ENCODE measurements at regions not wholly inside any gene's neighbourhood (a gene's known extent, or its start where the extent isn't known, plus 50 kb on each side); places are given as distances from the start of the nearest gene placed in this dataset.

DNA sequence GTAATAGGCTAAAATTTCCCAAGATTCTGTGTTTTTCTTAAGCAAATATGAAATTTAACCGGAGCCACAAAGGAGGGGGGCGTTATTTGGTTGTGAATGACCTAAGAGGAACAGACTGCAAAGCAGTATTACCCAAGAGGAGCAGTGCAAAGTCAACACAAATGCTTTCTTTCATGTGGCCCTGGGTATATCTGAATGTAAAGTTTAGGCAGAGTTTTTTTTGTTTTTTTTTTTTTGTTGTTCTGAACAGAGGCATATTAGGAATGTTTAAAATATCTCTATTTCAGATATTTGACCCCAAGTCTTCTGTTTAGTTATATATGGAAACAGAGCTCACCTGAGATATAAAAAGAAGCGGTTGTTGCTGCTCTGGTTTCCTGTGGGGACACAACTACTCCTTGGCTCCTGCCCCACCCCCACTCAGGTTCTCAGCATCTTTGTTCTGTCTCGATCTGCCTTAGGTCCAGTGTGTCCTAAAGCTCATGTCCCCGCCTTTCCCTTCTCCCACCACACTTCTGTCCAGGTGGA lies 220.7 kb downstream of the RFC3 start:
- H3K18ac ChIP-seq (ENCODE audit: low read length), result no peak overlapping the region
- no peaks in the 10 kb centered on the region for H3K27me3 ChIP-seq (ENCODE audit: control insufficient read depth in 3 of 3, insufficient read depth in 3 of 3, low read depth in 1 of 3, low read length in 3 of 3)
- H3K36me3 ChIP-seq (replicated peaks in 1 of 2; ENCODE audit: control insufficient read depth in 2 of 2, insufficient read depth in 2 of 2, low read length in 2 of 2), result no peaks in the 10 kb centered on the region
- H2AK5ac ChIP-seq (ENCODE audit: low read depth, low read length), result no peak overlapping the region
- no peak overlapping the region for H3K27ac ChIP-seq (replicated peaks; ENCODE audit: low read length)
- peak overlapping the region; percentile 38 for H2AFZ ChIP-seq (ENCODE audit: low read length)
- DNase-seq (ENCODE audit: low spot score), result no peak
- H2BK15ac ChIP-seq (ENCODE audit: low read length), result no peak overlapping the region
- H3K4me3 ChIP-seq (ENCODE audit: low read length in 2 of 2), result no peak overlapping the region
- no peak overlapping the region for H2BK120ac ChIP-seq (ENCODE audit: low read depth, low read length)
- no peak overlapping the region for H2BK5ac ChIP-seq (ENCODE audit: low read length)
- no peak overlapping the region for H3K4me2 ChIP-seq (ENCODE audit: insufficient read depth, low read length, poor library complexity, severe bottlenecking)
- peaks cover 7 to 8% of the 10 kb centered on the region in 2 donors for H3K4me1 ChIP-seq (ENCODE audit: control insufficient read depth in 2 of 2, insufficient read depth in 1 of 2, low read depth in 1 of 2, low read length in 2 of 2)
- H3K9ac ChIP-seq (ENCODE audit: low read depth, low read length, poor library complexity), result no peak overlapping the region
- peaks cover 0 to 9% of the 10 kb centered on the region in 2 donors for H3K9me3 ChIP-seq (replicated peaks in 1 of 2; ENCODE audit: control insufficient read depth in 2 of 2, insufficient read depth in 1 of 2, low read depth in 1 of 2, low read length in 2 of 2)
- H3K23ac ChIP-seq (ENCODE audit: low read depth, low read length, poor library complexity), result no peak overlapping the region
- no peak overlapping the region for H4K8ac ChIP-seq (ENCODE audit: low read depth, low read length)
- no CpG with 5 or more reads among the region's 5 CpGs for WGBS, 2 donors (ENCODE audit: extremely low coverage in 2 of 2, insufficient read length in 2 of 2, insufficient replicate concordance in 1 of 2)
- H3K14ac ChIP-seq (ENCODE audit: low read length), result no peak overlapping the region
- no peaks in the 10 kb centered on the region for H3K79me1 ChIP-seq (ENCODE audit: low read depth, low read length)
- H2BK12ac ChIP-seq (ENCODE audit: low read length), result no peak overlapping the region
- H4K91ac ChIP-seq (ENCODE audit: low read depth, low read length, poor library complexity), result no peak overlapping the region
- no peak overlapping the region for H3K4ac ChIP-seq (ENCODE audit: low read length)

DNA sequence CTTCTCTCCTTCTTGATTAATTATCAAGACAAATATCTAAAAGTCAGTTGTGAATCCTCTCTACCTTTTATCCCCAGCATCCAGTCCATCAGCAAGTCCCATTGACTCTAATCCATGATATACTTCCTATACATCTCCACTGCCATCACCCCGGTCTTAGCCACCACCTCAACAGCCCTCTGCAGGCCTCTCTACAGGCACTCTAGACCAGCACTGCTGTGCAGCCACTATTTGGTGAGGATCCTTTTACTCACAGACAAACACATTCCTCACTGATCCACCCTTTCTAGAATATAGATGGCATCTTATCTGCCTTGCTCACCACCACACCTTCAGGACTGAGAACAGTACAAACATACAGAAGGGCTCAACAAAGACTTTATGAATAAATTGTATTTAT lies 221.7 kb downstream of the RFC3 start:
- H2BK15ac ChIP-seq (ENCODE audit: low read length), result no peak overlapping the region
- H4K8ac ChIP-seq (ENCODE audit: low read depth, low read length), result no peak overlapping the region
- no peak overlapping the region for H3K4me3 ChIP-seq (ENCODE audit: low read length in 2 of 2)
- no peak overlapping the region for H2BK120ac ChIP-seq (ENCODE audit: low read depth, low read length)
- DNase-seq (ENCODE audit: low spot score), result no peak
- no peak overlapping the region for H3K4me2 ChIP-seq (ENCODE audit: insufficient read depth, low read length, poor library complexity, severe bottlenecking)
- no peaks in the 10 kb centered on the region for H3K36me3 ChIP-seq (replicated peaks in 1 of 2; ENCODE audit: control insufficient read depth in 2 of 2, insufficient read depth in 2 of 2, low read length in 2 of 2)
- no peak overlapping the region for H3K18ac ChIP-seq (ENCODE audit: low read length)
- H3K4ac ChIP-seq (ENCODE audit: low read length), result no peak overlapping the region
- H2BK12ac ChIP-seq (ENCODE audit: low read length), result no peak overlapping the region
- H3K79me1 ChIP-seq (ENCODE audit: low read depth, low read length), result no peaks in the 10 kb centered on the region
- H3K9me3 ChIP-seq (replicated peaks in 1 of 2; ENCODE audit: control insufficient read depth in 2 of 2, insufficient read depth in 1 of 2, low read depth in 1 of 2, low read length in 2 of 2), result peaks cover 0 to 9% of the 10 kb centered on the region in 2 donors
- H3K27ac ChIP-seq (replicated peaks; ENCODE audit: low read length), result no peak overlapping the region
- no peak overlapping the region for H2BK5ac ChIP-seq (ENCODE audit: low read length)
- no peak overlapping the region for H3K9ac ChIP-seq (ENCODE audit: low read depth, low read length, poor library complexity)
- WGBS, 2 donors (ENCODE audit: extremely low coverage in 2 of 2, insufficient read length in 2 of 2, insufficient replicate concordance in 1 of 2), result no CpG with 5 or more reads among the region's 1 CpG
- H3K27me3 ChIP-seq (ENCODE audit: control insufficient read depth in 3 of 3, insufficient read depth in 3 of 3, low read depth in 1 of 3, low read length in 3 of 3), result no peaks in the 10 kb centered on the region
- peaks cover 7 to 8% of the 10 kb centered on the region in 2 donors for H3K4me1 ChIP-seq (ENCODE audit: control insufficient read depth in 2 of 2, insufficient read depth in 1 of 2, low read depth in 1 of 2, low read length in 2 of 2)
- no peak overlapping the region for H4K91ac ChIP-seq (ENCODE audit: low read depth, low read length, poor library complexity)
- no peak overlapping the region for H2AFZ ChIP-seq (ENCODE audit: low read length)
- H3K14ac ChIP-seq (ENCODE audit: low read length), result no peak overlapping the region
- no peak overlapping the region for H2AK5ac ChIP-seq (ENCODE audit: low read depth, low read length)
- H3K23ac ChIP-seq (ENCODE audit: low read depth, low read length, poor library complexity), result no peak overlapping the region

DNA sequence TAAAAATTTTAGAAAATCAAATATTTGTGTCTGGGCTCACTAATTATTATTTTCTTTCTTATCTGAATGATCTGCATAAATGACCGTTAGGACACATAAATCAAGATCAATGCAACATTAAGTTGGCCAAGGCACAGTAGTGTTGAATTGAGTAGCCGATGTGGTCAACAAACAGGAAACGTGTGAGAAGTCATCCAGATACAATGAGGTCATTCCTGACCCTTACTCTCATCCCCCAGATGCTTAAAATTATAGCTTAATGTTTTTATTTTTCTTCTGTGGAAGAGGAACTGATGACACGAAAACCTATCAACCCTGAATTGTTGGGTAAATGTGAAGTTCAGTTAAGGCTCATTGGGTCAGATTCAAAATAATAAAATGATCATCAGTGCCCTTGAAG lies 222.9 kb downstream of the RFC3 start:
- Histone ChIP-seq H4K8ac (ENCODE audit: low read depth, low read length) (no peak overlapping the region), H2BK120ac (ENCODE audit: low read depth, low read length) (no peak overlapping the region), H3K23ac (ENCODE audit: low read depth, low read length, poor library complexity) (no peak overlapping the region), H3K4ac (ENCODE audit: low read length) (no peak overlapping the region), H2AFZ (ENCODE audit: low read length) (no peak overlapping the region), H3K79me1 (ENCODE audit: low read depth, low read length) (no peaks in the 10 kb centered on the region), H2AK5ac (ENCODE audit: low read depth, low read length) (no peak overlapping the region), H2BK12ac (ENCODE audit: low read length) (no peak overlapping the region), H3K14ac (ENCODE audit: low read length) (no peak overlapping the region), H3K27ac (replicated peaks; ENCODE audit: low read length) (no peak overlapping the region), H3K9ac (ENCODE audit: low read depth, low read length, poor library complexity) (no peak overlapping the region), H3K18ac (ENCODE audit: low read length) (no peak overlapping the region), H3K9me3 (replicated peaks in 1 of 2; ENCODE audit: control insufficient read depth in 2 of 2, insufficient read depth in 1 of 2, low read depth in 1 of 2, low read length in 2 of 2) (peaks cover 0 to 2% of the 10 kb centered on the region in 2 donors), H3K27me3 (ENCODE audit: control insufficient read depth in 3 of 3, insufficient read depth in 3 of 3, low read depth in 1 of 3, low read length in 3 of 3) (no peaks in the 10 kb centered on the region), H3K4me2 (ENCODE audit: insufficient read depth, low read length, poor library complexity, severe bottlenecking) (no peak overlapping the region), H4K91ac (ENCODE audit: low read depth, low read length, poor library complexity) (no peak overlapping the region), H3K4me1 (ENCODE audit: control insufficient read depth in 2 of 2, insufficient read depth in 1 of 2, low read depth in 1 of 2, low read length in 2 of 2) (peaks cover 7 to 8% of the 10 kb centered on the region in 2 donors), H3K36me3 (replicated peaks in 1 of 2; ENCODE audit: control insufficient read depth in 2 of 2, insufficient read depth in 2 of 2, low read length in 2 of 2) (no peaks in the 10 kb centered on the region), H2BK5ac (ENCODE audit: low read length) (no peak overlapping the region), H3K4me3 (ENCODE audit: low read length in 2 of 2) (no peak overlapping the region), H2BK15ac (ENCODE audit: low read length) (no peak overlapping the region)
- WGBS, 2 donors (ENCODE audit: extremely low coverage in 2 of 2, insufficient read length in 2 of 2, insufficient replicate concordance in 1 of 2), result no CpG with 5 or more reads among the region's 4 CpGs
- DNase-seq (ENCODE audit: low spot score), result no peak

DNA sequence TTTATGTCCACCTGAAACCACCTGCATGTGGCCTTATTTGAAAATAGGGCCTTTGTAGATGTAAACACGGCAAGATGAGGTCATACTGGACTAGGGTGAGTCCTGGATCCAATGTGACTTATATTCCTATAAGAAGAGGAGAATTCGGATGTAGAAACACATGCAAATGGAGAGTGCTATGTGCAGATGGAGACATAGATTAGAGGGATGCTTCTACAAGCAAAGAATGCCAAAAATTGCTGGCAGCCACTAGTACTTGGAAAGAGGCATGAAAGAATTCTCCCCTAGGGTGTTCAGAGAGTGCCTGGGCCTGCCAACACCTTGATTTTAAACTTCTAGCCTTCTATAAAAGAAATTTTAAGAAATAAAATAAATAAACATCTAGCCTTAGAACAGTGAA lies 226.1 kb downstream of the RFC3 start:
- H2AFZ ChIP-seq (ENCODE audit: low read length), result no peak overlapping the region

More for the DNA sequence above, 226.1 kb downstream of the RFC3 start:
- no peak overlapping the region for H2BK5ac ChIP-seq (ENCODE audit: low read length)
- no peak overlapping the region for H4K8ac ChIP-seq (ENCODE audit: low read depth, low read length)
- H3K4me2 ChIP-seq (ENCODE audit: insufficient read depth, low read length, poor library complexity, severe bottlenecking), result no peak overlapping the region
- H3K9ac ChIP-seq (ENCODE audit: low read depth, low read length, poor library complexity), result no peak overlapping the region
- no peak overlapping the region for H2BK120ac ChIP-seq (ENCODE audit: low read depth, low read length)
- no peak overlapping the region for H3K14ac ChIP-seq (ENCODE audit: low read length)
- no peak overlapping the region for H3K4me3 ChIP-seq (ENCODE audit: low read length in 2 of 2)
- no peak overlapping the region for H2BK12ac ChIP-seq (ENCODE audit: low read length)
- no peaks in the 10 kb centered on the region for H3K79me1 ChIP-seq (ENCODE audit: low read depth, low read length)
- no peaks in the 10 kb centered on the region for H3K27me3 ChIP-seq (ENCODE audit: control insufficient read depth in 3 of 3, insufficient read depth in 3 of 3, low read depth in 1 of 3, low read length in 3 of 3)
- H3K27ac ChIP-seq (replicated peaks; ENCODE audit: low read length), result no peak overlapping the region
- H3K9me3 ChIP-seq (replicated peaks in 1 of 2; ENCODE audit: control insufficient read depth in 2 of 2, insufficient read depth in 1 of 2, low read depth in 1 of 2, low read length in 2 of 2), result no peaks in the 10 kb centered on the region
- no peak for DNase-seq (ENCODE audit: low spot score)
- H4K91ac ChIP-seq (ENCODE audit: low read depth, low read length, poor library complexity), result no peak overlapping the region
- no peaks in the 10 kb centered on the region for H3K36me3 ChIP-seq (replicated peaks in 1 of 2; ENCODE audit: control insufficient read depth in 2 of 2, insufficient read depth in 2 of 2, low read length in 2 of 2)
- no peak overlapping the region for H2AK5ac ChIP-seq (ENCODE audit: low read depth, low read length)
- WGBS, 2 donors (ENCODE audit: extremely low coverage in 2 of 2, insufficient read length in 2 of 2, insufficient replicate concordance in 1 of 2), result no CpG with 5 or more reads among the region's 2 CpGs
- H3K4ac ChIP-seq (ENCODE audit: low read length), result no peak overlapping the region
- H3K23ac ChIP-seq (ENCODE audit: low read depth, low read length, poor library complexity), result no peak overlapping the region
- no peaks in the 10 kb centered on the region for H3K4me1 ChIP-seq (ENCODE audit: control insufficient read depth in 2 of 2, insufficient read depth in 1 of 2, low read depth in 1 of 2, low read length in 2 of 2)
- H2BK15ac ChIP-seq (ENCODE audit: low read length), result no peak overlapping the region
- no peak overlapping the region for H3K18ac ChIP-seq (ENCODE audit: low read length)

Data from neuronal stem cell (in vitro differentiated cells).